OCI-LY3 (cell line): ENCODE measurements at regions not wholly inside any gene's neighbourhood (a gene's known extent, or its start where the extent isn't known, plus 50 kb on each side); places are given as distances from the start of the nearest gene placed in this dataset.

Source experiments
- CTCF ChIP-seq: fragments of 200-600, 300-600 bp; sonication (generic); IDR thresholded peaks from 2 replicates; pipeline ENCODE4 v1.5.1; 2014; ENCODE audit warnings: antibody characterized with exemption, low read length, low read depth
- EZH2phosphoT487 ChIP-seq: fragments of 200-600 bp; shearing (Covaris generic); IDR thresholded peaks from 2 replicates; pipeline ENCODE4 v1.6.1; 2018; ENCODE audit warnings: antibody characterized with exemption, mixed run types, low read depth

- TF ChIP-seq CTCF (no peak), EZH2phosphoT487 (no peak)
These were observed 111.8 kb upstream of the ASTN2 start for GRCh38 chr9:117526674-117527073.
